ENCODE measurements at regions not wholly inside any gene's neighbourhood (a gene's known extent, or its start where the extent isn't known, plus 50 kb on each side); places are given as distances from the start of the nearest gene placed in this dataset.
"Not testable (repeated sequence)": the region's sequence is repeated elsewhere in the genome, so short reads cannot be mapped to it uniquely, and the experiment has no call there.

DNA sequence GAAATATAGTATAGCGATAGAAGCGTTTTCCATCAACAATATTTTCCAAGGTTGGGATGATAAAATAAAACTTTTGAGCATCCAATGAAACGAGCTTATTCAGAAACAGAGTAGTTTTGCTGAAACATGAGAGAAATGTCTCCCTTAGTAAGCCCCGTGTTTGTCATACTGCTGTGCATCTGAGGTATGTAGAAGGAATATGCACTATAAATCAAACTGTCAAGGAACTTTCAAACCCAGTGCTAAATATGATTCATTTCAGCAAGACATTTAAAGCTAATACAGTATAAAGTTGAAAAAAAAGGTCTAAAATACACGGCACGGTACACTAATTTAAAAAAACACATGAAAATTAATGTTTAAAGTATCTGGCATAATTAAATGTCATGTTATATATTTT, 546.2 kb downstream of the SLITRK5 start:
- DNase-seq: no peak
- TF ChIP-seq GATA1 (IDR thresholded peaks at IDR 0.05; ENCODE audit: low read depth, low read length) (no peak), POLR2A (IDR thresholded peaks at IDR 0.05; ENCODE audit: low read length) (no peak)

DNA sequence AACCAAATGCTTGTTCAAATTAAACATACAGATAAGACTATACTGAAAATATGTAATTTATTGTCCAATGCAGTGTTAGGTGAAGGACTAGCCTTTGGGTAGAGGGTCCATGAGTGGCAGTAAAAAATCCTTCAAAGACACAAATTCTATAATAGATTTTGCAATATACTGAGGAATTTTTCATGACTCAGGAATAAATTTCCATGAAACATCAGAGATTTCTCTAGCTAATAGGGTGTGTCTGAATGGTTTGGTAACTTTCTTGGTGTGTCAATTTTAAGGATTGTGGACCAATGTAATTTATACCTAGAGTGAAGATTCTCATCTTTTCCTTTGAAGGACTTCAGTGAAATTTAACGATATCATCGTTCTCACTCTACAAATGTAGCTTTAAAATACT, 546.7 kb downstream of the SLITRK5 start:
- TF ChIP-seq GATA1 (IDR thresholded peaks at IDR 0.05; ENCODE audit: low read depth, low read length) (no peak), POLR2A (IDR thresholded peaks at IDR 0.05; ENCODE audit: low read length) (no peak)
- no peak for DNase-seq

DNA sequence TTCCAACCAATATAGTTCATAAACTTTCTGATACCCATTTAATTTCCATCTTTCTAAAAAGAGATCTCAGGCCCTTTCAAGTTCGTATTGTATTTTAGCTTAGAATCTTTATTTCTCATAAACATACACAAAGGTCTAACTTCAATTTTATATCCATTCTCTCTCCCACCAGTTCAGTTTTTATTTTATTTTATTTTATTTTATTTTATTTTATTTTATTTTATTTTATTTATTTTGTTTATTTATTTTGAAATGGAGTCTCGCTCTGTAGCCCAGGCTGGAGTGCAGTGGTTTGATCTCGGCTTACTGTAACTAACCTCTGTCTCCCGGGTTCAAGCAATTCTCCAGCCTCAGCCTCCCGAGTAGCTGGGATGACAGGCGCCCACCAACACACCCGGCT, 552.8 kb downstream of the SLITRK5 start:
- no peak for TF ChIP-seq POLR2A (IDR thresholded peaks at IDR 0.05; ENCODE audit: low read length)
- TF ChIP-seq GATA1 (IDR thresholded peaks at IDR 0.05; ENCODE audit: low read depth, low read length): no peak
- DNase-seq: no peak

DNA sequence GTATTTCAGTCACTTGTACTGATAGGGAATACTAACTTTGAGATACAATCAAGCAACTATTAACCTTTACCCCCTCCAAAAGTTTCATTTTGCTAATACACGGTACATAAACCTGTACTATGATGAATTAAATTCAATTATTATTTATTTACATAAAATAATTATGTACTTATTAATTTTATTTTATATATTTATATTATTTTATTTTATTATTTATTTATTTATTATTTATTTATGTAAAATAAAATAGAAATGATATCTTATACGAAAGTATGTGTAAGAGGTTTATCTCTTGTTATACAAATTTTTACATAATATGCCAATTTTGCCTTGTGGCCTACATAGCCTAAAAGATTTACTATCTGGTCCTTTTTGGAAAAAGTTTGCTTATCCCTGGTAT, 564.3 kb downstream of the SLITRK5 start:
- no peak for DNase-seq
- TF ChIP-seq POLR2A (IDR thresholded peaks at IDR 0.05; ENCODE audit: low read length): no peak
- TF ChIP-seq GATA1 (IDR thresholded peaks at IDR 0.05; ENCODE audit: low read depth, low read length): no peak

DNA sequence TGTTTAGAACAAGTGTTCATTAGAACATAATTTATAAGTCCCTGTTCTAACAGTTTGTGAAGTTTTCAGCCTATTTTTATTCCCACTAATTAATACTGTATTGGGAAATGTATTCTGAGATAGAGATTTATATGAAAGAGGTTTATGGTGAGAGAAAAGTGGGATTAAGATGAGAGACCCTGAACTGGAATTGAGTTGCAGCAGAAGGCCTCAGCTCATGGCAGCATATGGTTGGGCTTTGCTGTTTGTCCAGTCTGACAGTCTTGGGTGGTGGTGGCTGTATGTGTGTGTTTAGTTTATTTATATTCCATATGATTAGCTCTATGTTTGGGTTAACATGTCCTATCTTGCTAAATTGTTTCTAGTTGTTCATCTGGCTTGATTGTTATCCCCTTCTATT, 575.1 kb downstream of the SLITRK5 start:
- TF ChIP-seq POLR2A (IDR thresholded peaks at IDR 0.05; ENCODE audit: low read length): no peak
- TF ChIP-seq GATA1 (IDR thresholded peaks at IDR 0.05; ENCODE audit: low read depth, low read length): no peak
- no peak for DNase-seq

DNA sequence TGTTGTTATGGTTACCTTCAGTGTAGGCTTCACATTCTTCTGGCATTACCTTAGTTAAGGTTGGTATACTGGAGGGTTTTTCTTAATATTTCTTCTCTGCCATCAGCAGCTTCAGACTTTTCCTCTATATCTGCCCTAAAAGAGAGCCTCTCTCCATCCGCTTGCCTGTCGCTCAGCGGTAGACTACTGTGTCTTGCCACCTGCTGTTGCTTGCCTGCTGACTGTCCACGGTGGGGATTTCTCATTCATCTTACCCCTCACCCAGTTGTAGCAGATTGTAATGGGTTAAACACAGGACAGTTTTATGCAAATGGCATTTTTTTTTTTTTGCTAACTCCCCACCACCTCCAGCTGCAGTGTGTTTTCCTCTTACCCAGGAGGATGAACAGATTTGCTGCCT, 577.2 kb downstream of the SLITRK5 start:
- no peak for DNase-seq
- TF ChIP-seq GATA1 (IDR thresholded peaks at IDR 0.05; ENCODE audit: low read depth, low read length) (no peak), POLR2A (IDR thresholded peaks at IDR 0.05; ENCODE audit: low read length) (no peak)

DNA sequence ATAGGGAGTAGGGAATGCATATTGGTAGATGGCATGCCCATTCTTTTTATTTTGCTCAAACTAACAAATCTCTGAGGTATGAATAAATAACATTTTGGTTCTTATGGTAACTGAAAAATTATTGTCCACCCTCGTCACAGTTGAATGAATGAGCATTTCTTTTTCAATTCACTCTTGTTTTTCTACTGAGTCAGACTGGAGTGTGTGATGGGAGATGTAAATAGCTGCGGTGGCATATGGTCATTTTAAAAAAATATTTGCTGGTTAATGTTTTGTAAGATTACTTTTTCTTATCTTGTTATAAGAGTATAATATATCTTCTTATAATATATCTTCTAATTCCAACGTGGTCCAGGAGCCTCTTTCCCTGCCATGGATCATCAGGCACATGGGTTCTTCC, 586.5 kb downstream of the SLITRK5 start:
- TF ChIP-seq GATA1 (IDR thresholded peaks at IDR 0.05; ENCODE audit: low read depth, low read length): no peak
- TF ChIP-seq POLR2A (IDR thresholded peaks at IDR 0.05; ENCODE audit: low read length): no peak
- DNase-seq: no peak

DNA sequence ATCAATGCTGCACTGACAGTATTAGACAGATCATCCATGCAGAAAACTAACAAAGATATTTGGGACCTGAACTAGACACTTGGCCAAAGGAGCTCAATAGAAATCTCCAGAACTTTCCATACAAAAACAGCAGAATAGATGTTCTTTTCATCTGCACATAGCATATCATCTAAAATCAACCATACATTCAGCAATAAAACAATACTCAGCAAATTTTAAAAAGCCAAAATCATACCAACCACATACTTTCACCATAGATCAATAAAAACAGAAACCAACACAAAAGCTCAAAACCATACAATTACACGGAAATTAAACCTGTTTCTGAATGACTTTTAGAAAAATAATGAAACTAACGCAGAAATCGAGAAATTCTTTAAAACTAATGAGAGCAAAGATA, 592.6 kb downstream of the SLITRK5 start:
- no peak for DNase-seq
- TF ChIP-seq GATA1 (IDR thresholded peaks at IDR 0.05; ENCODE audit: low read depth, low read length) (no peak), POLR2A (IDR thresholded peaks at IDR 0.05; ENCODE audit: low read length) (no peak)

DNA sequence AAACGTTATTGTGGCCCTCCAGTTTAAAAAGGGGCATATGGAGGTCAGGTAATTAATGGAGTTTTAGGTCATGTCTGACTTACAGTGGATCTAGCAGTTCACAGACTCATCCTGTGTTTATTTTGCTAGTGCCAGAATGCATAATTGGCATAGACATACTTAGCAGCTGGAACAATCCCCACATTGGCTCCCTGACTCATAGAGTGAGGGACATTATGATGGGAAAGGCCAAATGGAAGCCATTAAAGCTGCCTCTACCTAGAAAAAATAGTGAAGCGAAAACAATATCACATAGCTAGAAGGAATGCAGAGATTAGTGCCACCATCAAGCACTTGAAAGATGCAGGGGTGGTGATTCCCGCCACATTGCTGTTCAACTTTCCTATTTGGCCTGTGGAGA, 610.7 kb downstream of the SLITRK5 start:
- DNase-seq: no peak

DNA sequence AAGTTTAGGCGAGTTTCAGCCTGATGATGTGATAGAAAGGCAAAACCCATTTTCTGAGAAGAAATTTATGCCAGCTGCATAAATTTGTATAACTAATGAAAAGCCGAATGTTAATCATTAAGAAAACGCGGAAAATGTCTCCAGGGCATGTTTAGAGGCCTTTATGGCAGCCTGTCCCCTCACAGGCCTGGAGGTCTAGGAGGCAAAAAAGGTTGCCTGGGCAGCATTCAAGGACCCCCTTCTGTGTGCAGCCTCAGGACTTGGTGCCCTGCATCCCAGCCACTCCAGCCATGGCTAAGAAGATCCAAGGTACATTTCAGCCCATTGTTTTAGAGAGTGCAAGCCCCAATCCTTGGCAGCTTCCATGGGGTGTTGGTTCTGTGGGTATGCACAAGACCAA, 614.2 kb downstream of the SLITRK5 start:
- DNase-seq: no peak
- TF ChIP-seq POLR2A (IDR thresholded peaks at IDR 0.05; ENCODE audit: low read length) (no peak), GATA1 (IDR thresholded peaks at IDR 0.05; ENCODE audit: low read depth, low read length) (no peak)

More for the DNA sequence above, 610.7 kb downstream of the SLITRK5 start:
- TF ChIP-seq POLR2A (IDR thresholded peaks at IDR 0.05; ENCODE audit: low read length) (no peak), GATA1 (IDR thresholded peaks at IDR 0.05; ENCODE audit: low read depth, low read length) (no peak)

DNA sequence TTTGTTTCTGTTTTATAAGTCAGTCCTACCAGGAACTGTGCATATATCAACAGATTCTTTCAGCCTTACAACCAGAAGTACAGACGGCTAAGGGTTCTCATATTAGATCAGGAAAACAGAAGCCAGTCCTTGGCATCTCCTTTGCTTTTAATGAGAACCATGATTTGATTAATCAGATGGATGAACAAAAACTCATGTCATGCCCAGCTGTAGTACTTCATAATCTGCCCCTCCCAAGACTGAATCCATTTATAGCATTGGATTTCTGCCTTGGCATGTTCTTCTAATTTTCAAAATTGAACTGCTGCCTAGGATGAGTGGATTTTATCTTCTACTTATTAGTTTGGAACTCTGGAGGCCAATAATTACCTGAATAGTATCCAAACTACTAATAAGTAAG, 617.2 kb downstream of the SLITRK5 start:
- TF ChIP-seq POLR2A (IDR thresholded peaks at IDR 0.05; ENCODE audit: low read length): no peak
- no peak for DNase-seq

DNA sequence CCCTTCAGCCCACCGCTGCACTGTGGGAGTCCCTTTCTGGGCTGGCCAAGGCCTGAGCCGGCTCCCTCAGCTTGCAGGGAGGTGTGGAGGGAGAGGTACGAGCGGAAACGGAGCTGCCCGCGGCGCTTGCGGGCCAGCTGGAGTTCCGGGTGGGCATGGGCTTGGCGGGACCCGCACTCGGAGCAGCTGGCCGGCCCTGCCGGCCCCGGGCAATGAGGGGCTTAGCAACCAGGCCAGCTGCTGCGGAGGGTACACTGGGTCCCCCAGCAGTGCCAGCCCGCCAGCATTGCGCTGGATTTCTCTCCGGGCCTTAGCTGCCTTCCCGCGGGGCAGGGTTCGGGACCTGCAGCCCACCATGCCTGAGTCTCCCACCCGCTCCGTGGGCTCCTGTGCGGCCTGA, 620.6 kb downstream of the SLITRK5 start:
- DNase-seq: not testable (repeated sequence)

DNA sequence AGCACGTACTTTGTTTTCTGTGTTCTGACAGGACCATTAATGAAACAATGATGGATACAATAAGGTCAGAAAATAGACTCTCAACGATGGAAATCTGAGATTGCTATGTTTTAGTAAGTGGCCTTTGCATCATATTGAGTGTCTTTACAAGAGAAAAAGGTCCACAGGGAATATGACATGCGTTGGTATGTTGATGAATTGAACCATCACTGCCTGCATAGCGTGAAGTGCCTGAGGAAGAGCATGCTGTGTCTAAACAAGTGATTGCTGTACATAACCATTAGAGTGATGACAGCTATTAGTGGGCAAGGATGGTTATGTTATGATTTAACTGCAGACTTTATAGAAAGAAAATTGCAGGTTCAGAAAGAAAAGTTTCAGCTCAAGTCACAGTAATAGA, 623.2 kb downstream of the SLITRK5 start:
- TF ChIP-seq POLR2A (IDR thresholded peaks at IDR 0.05; ENCODE audit: low read length): no peak
- no peak for TF ChIP-seq GATA1 (IDR thresholded peaks at IDR 0.05; ENCODE audit: low read depth, low read length)
- DNase-seq: no peak

DNA sequence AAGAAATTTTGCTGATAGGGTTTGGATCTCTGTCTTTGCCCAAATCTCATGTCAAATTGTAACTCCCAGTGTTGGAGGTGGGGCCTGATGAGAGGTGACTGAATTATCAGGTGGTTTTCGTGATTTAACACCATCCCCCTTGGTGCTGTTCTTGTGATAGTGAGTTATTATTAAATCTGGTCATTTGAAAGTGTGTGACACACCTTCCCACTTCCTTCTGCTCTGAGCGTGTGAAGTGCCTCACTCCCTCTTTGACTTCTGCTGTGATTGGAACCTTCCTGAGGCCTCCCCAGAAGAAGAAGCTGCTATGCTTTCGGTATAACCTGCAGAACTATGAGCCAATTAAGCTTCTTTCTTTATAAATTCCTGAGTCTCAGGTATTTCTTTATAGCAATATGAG, 632.0 kb downstream of the SLITRK5 start:
- no peak for DNase-seq
- TF ChIP-seq GATA1 (IDR thresholded peaks at IDR 0.05; ENCODE audit: low read depth, low read length): no peak
- TF ChIP-seq POLR2A (IDR thresholded peaks at IDR 0.05; ENCODE audit: low read length): no peak

DNA sequence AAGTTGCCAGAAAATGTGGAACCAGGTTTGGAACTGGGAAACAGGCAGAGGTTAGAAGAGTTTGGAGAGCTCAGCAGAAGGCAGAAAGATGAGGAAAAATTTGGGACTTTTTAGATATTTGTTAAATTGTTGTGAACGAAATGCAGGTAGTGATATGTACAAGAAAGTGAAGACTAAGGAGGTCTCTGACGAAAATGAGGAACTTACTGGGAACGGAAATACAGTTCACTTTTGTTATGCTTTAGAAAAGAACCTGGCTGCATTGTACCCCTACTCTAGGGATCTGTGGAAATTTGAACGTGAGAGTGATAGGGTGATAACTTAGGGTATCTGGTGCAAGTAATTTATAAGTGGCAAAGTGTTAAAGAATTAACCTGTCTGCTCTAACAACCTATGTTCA, 632.4 kb downstream of the SLITRK5 start:
- no peak for DNase-seq
- TF ChIP-seq POLR2A (IDR thresholded peaks at IDR 0.05; ENCODE audit: low read length) (no peak), GATA1 (IDR thresholded peaks at IDR 0.05; ENCODE audit: low read depth, low read length) (no peak)

DNA sequence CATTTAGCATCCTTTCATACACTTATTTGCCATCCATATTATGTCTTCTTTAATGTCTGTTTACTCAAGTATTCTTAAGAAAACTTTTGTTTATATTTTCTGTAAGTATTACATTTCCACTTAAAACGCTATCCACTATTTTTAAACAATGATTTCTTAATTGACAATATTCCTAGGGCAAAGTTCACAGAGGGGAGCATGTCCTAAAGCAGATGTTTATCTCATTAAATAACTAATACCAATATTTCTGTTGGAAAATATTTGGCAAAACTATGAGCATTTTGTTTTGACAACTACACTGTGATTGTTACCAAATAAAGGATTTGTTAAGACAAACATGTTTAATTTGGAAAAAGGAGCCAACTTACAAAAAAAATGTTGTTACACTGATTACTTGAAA, 643.3 kb downstream of the SLITRK5 start:
- TF ChIP-seq GATA1 (IDR thresholded peaks at IDR 0.05; ENCODE audit: low read depth, low read length): no peak
- TF ChIP-seq POLR2A (IDR thresholded peaks at IDR 0.05; ENCODE audit: low read length): no peak
- DNase-seq: no peak

All from erythroblast (primary cell).